Astrocyte (in vitro differentiated cells and primary cell): ENCODE measurements at regions not wholly inside any gene's neighbourhood (a gene's known extent, or its start where the extent isn't known, plus 50 kb on each side); places are given as distances from the start of the nearest gene placed in this dataset.

Experiments
- DNase-seq: peaks from one replicate; pipeline ENCODE4 v3.0.0-alpha.2; 2010; ENCODE audit warnings: low read depth
- FAIRE-seq: peaks from 2 replicates; lab custom pipeline; 2011; peaks lifted over from hg19 to GRCh38; lab: Jason Lieb, UNC
- H2AFZ ChIP-seq: 2 replicates; pipeline ENCODE4 v1.6.0; 2012; ENCODE audit warnings: low read depth, low read length, inconsistent platforms
- H3K27ac ChIP-seq: 2 replicates; pipeline ENCODE4 v1.5.1; 2011; ENCODE audit warnings: low read depth, low read length, inconsistent platforms
- H3K27me3 ChIP-seq: 2 replicates; pipeline ENCODE4 v1.6.0; 2011; ENCODE audit warnings: low read length, inconsistent platforms; ENCODE audit not compliant: insufficient read depth
- H3K36me3 ChIP-seq: 2 replicates; pipeline ENCODE4 v1.5.1; 2011; ENCODE audit warnings: low read length, inconsistent platforms; ENCODE audit not compliant: insufficient read depth
- H3K4me1 ChIP-seq: 2 replicates; pipeline ENCODE4 v1.5.1; 2011; ENCODE audit warnings: low read length, inconsistent platforms; ENCODE audit not compliant: insufficient read depth
- H3K4me2 ChIP-seq: 2 replicates; pipeline ENCODE4 v1.6.0; 2012; ENCODE audit warnings: low read length, inconsistent platforms
- H3K4me3 ChIP-seq: 2 replicates; pipeline ENCODE4 v1.5.1; 2011; ENCODE audit warnings: low read depth, mild to moderate bottlenecking, low read length, inconsistent platforms; ENCODE audit not compliant: insufficient read depth
- H3K79me2 ChIP-seq: 2 replicates; pipeline ENCODE4 v1.6.0; 2012; ENCODE audit warnings: mild to moderate bottlenecking, low read length, inconsistent platforms; ENCODE audit not compliant: insufficient read depth
- H3K9ac ChIP-seq: 2 replicates; pipeline ENCODE4 v1.6.0; 2012; ENCODE audit warnings: mild to moderate bottlenecking, low read length, inconsistent platforms
- H3K9me3 ChIP-seq: 2 replicates; pipeline ENCODE4 v1.5.1; 2012; ENCODE audit warnings: low read depth, mild to moderate bottlenecking, low read length, inconsistent platforms; ENCODE audit not compliant: insufficient read depth
- H4K20me1 ChIP-seq: 2 replicates; pipeline ENCODE4 v1.6.0; 2012; ENCODE audit warnings: low read length, inconsistent platforms; ENCODE audit not compliant: insufficient read depth
- H3K27ac Mint-ChIP-seq: one replicate; pipeline ENCODE4 v1.8.0; 2021; ENCODE audit warnings: mild to moderate bottlenecking, mixed read lengths; ENCODE audit not compliant: unreplicated experiment
- H3K27me3 Mint-ChIP-seq: one replicate; pipeline ENCODE4 v1.8.0; 2021; ENCODE audit warnings: low read depth, mixed read lengths; ENCODE audit not compliant: unreplicated experiment
- H3K36me3 Mint-ChIP-seq: one replicate; pipeline ENCODE4 v1.8.0; 2021; ENCODE audit warnings: low read depth, mixed read lengths; ENCODE audit not compliant: unreplicated experiment
- H3K4me1 Mint-ChIP-seq: one replicate; pipeline ENCODE4 v1.8.0; 2021; ENCODE audit warnings: low read depth, mixed read lengths; ENCODE audit not compliant: unreplicated experiment
- H3K4me3 Mint-ChIP-seq: one replicate; pipeline ENCODE4 v1.8.0; 2021; ENCODE audit warnings: mild to moderate bottlenecking, moderate library complexity, mixed read lengths; ENCODE audit not compliant: unreplicated experiment
- H3K9me3 Mint-ChIP-seq: one replicate; pipeline ENCODE4 v1.8.0; 2021; ENCODE audit warnings: mild to moderate bottlenecking, mixed read lengths; ENCODE audit not compliant: unreplicated experiment
- CTCF ChIP-seq: IDR thresholded peaks from 2 replicates; pipeline ENCODE4 v1.5.1; 2011; ENCODE audit warnings: low read depth, mild to moderate bottlenecking, inconsistent platforms, low read length, moderate library complexity; ENCODE audit not compliant: insufficient read depth
- EZH2 ChIP-seq: IDR thresholded peaks from 2 replicates; pipeline ENCODE4 v1.6.1; 2012; ENCODE audit warnings: mild to moderate bottlenecking, low read length, inconsistent platforms; ENCODE audit not compliant: insufficient read depth

GRCh38 chr7:108735814-108736213 is 166.1 kb downstream of the DNAJB9 start:
- Histone ChIP-seq H3K27ac (no peak overlapping the region), H2AFZ (no peak overlapping the region), H3K4me3 (no peak overlapping the region), H3K36me3 (no peaks in the 10 kb centered on the region), H3K4me1 (no peaks in the 10 kb centered on the region), H3K79me2 (no peaks in the 10 kb centered on the region), H3K27me3 (no peaks in the 10 kb centered on the region), H4K20me1 (no peaks in the 10 kb centered on the region), H3K9me3 (no peaks in the 10 kb centered on the region), H3K9ac (no peak overlapping the region), H3K4me2 (no peak overlapping the region)
- DNase-seq (no peak), FAIRE-seq (no peak)
- Mint-ChIP-seq H3K36me3 (no peaks in the 10 kb centered on the region), H3K27me3 (no peaks in the 10 kb centered on the region), H3K27ac (no peak overlapping the region), H3K4me1 (no peaks in the 10 kb centered on the region), H3K9me3 (no peaks in the 10 kb centered on the region), H3K4me3 (no peak overlapping the region)
- no peak for TF ChIP-seq EZH2
- TF ChIP-seq CTCF: no peak

GRCh38 chr7:108736221-108736891 is 166.7 kb downstream of the DNAJB9 start:
- H3K4me1 Mint-ChIP-seq: no peaks in the 10 kb centered on the region
- no peaks in the 10 kb centered on the region for H4K20me1 ChIP-seq
- no peaks in the 10 kb centered on the region for H3K9me3 ChIP-seq
- H3K4me1 ChIP-seq: no peaks in the 10 kb centered on the region
- H2AFZ ChIP-seq: no peak overlapping the region
- DNase-seq (no peak), FAIRE-seq (no peak)
- H3K27me3 Mint-ChIP-seq: no peaks in the 10 kb centered on the region
- no peaks in the 10 kb centered on the region for H3K36me3 Mint-ChIP-seq
- no peaks in the 10 kb centered on the region for H3K27me3 ChIP-seq
- H3K4me2 ChIP-seq: no peak overlapping the region
- H3K27ac Mint-ChIP-seq: no peak overlapping the region
- H3K4me3 Mint-ChIP-seq: no peak overlapping the region
- TF ChIP-seq CTCF (no peak), EZH2 (no peak)
- H3K4me3 ChIP-seq: no peak overlapping the region
- H3K9me3 Mint-ChIP-seq: no peaks in the 10 kb centered on the region
- H3K36me3 ChIP-seq: no peaks in the 10 kb centered on the region
- no peak overlapping the region for H3K9ac ChIP-seq
- no peak overlapping the region for H3K27ac ChIP-seq
- no peaks in the 10 kb centered on the region for H3K79me2 ChIP-seq

- Histone ChIP-seq H2AFZ (no peak overlapping the region), H3K9me3 (no peaks in the 10 kb centered on the region), H3K27ac (no peak overlapping the region), H3K4me2 (no peak overlapping the region), H3K4me3 (no peak overlapping the region), H3K36me3 (no peaks in the 10 kb centered on the region), H3K79me2 (no peaks in the 10 kb centered on the region), H4K20me1 (no peaks in the 10 kb centered on the region), H3K4me1 (no peaks in the 10 kb centered on the region), H3K27me3 (no peaks in the 10 kb centered on the region), H3K9ac (no peak overlapping the region)
- no peaks in the 10 kb centered on the region for H3K4me1 Mint-ChIP-seq
- DNase-seq: no peak
- H3K9me3 Mint-ChIP-seq: no peaks in the 10 kb centered on the region
- no peaks in the 10 kb centered on the region for H3K36me3 Mint-ChIP-seq
- no peaks in the 10 kb centered on the region for H3K27me3 Mint-ChIP-seq
- no peak overlapping the region for H3K27ac Mint-ChIP-seq
- no peak overlapping the region for H3K4me3 Mint-ChIP-seq
- no peak for TF ChIP-seq CTCF
- TF ChIP-seq EZH2: no peak
- FAIRE-seq: no peak
Observed at GRCh38 chr7:108770981-108771745, 201.5 kb downstream of the DNAJB9 start.
